NB4 (cell line): ENCODE measurements at regions not wholly inside any gene's neighbourhood (a gene's known extent, or its start where the extent isn't known, plus 50 kb on each side); places are given as distances from the start of the nearest gene placed in this dataset.

Experiments
- CTCF ChIP-seq: IDR thresholded peaks from one replicate; pipeline ENCODE4 v1.5.1; 2012; ENCODE audit warnings: low read depth, low read length
- MYC ChIP-seq: IDR thresholded peaks from 2 replicates; pipeline ENCODE4 v1.6.1; 2011; ENCODE audit warnings: low read depth, low read length

- TF ChIP-seq CTCF, result no peak
- no peak for TF ChIP-seq MYC
Observed at GRCh38 chr5:106202035-106202434, 1468.7 kb downstream of the EFNA5 start.
